ENCODE measurements at regions not wholly inside any gene's neighbourhood (a gene's known extent, or its start where the extent isn't known, plus 50 kb on each side); places are given as distances from the start of the nearest gene placed in this dataset.

DNA sequence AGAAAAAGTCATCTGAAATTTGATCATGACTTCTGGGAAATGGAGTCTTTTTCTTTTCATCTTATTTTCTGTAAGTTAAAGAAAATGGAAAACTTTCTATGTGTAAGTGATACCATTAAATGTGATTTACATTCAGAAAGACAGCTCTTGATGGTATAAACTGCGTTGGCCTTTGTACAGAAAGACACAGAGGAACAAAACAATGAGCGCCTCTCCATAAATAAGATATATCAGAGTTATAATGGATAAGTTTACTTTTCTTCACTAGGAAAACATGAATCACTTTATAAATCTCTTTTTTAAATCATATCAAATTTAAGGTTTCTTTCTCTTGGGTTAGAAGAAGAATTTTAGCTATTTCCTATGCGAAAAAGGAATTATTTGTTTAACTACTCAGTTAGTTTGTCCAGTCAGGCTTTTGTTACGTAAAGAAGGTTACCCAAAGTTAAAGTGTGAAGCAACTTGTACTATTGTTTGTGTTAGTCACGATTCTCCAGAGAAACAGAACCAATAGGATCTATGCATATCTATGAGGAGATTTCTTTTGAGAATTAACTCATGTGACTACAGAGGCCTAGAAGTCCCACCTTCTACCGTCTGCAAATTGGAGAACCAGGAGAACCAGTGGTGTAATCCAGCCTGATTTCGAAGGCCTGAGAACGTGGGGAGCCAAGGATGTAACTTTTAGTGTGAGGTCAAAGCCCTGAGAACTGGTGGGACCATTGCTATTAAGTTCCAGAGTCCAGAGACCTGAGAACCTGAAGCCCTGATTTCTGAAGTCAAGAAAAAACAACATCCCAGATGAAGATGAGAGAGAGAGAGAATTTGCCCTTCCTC is 295.4 kb upstream of the KCNJ16 start:
- DNase-seq, result no peak

DNA sequence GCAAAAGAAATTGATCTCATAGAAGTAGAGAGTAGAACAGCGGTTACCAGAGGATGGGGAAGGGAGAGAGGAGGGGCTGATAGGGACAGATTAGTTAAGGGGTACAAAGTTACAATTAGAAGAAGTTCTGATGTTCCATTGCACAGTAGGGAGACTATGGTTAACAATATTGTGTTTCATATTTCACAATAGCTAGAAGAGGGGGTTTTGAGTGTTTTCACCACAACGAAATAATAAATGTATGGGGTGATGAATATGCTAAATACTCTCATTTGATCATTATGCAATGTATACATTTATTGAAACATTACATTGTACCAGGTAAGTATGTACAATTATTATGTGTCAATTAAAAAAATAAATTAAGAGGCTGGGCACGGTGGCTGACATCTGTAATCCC is 291.2 kb upstream of the KCNJ16 start:
- no peak for DNase-seq

DNA sequence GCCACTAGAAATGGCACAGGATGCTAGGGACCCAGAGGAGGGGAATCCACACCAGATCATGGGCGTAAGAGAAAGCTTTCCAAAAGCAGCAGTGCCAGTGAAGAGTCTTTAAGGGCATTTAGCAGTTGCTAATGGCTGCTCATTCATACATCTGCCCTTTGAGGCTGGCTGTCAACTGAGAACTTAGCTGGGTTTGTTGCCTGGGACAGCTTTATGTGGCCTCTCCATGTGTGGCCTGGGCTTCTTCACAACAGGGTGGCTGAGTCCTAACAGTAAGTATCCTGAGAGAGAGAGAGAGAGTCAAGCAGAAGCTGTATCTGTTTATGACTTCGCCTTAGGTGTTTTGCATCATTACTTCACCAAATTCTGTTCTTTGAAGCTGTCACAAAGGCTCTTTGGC is 286.1 kb upstream of the KCNJ16 start:
- DNase-seq, result no peak

DNA sequence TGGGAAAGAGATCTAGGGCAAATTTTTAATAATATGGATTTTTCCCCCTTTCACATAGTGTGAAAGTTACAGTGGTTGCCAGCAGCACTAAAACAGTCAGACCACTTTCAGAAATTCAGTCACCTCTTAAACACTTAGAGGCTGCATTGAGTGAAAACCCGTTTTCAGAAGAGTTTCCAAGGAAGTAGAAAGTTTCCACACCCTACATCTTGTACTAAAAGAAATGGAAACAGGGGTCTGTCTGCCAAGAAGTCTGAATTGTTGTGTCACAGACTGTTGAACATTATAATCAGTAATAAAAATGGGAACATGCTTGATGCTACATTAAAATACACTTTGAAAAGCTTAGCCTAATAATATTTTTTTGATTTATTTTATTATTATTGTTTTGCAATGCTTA is 278.9 kb upstream of the KCNJ16 start:
- DNase-seq, result no peak

DNA sequence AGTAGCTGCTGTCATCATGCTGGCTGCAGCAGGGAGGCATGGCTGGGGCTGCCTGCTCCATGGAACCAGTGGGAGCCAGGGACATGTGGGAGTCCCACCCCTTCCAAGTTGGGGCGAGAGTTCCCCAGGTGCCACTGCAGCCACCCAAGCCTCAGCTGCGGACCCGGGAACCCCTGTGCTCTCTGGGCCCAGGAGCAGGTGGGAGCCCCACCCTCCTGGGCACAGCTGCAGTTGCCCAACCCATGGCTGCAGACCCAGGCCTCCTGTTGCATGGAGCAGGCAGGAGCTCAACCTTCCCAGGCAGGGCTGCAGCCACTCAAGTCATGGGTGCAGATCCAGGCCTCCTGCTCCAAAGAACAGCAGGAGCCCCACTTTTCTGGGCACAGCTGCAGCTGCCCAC is 274.2 kb upstream of the KCNJ16 start:
- DNase-seq, result no peak

DNA sequence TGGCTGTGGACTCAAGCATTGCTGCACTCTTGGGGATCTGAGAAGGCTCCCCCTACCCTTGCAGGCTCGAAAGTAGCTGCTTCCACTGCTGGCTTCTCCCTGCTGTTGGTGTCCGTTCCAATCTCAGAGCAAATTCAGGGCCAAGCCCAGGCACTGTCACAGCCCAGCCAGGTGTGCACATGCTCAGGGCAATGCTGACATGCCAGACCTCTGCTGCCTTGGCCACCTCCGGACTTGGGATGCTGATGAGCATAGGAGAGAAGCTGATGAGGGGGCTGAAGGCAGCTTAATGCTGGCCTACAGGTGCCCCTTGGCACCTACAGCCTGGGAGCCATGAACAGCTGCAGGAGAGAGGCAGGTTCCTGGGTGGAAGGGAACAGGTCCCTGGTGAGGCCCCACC is 273.7 kb upstream of the KCNJ16 start:
- DNase-seq, result no peak

DNA sequence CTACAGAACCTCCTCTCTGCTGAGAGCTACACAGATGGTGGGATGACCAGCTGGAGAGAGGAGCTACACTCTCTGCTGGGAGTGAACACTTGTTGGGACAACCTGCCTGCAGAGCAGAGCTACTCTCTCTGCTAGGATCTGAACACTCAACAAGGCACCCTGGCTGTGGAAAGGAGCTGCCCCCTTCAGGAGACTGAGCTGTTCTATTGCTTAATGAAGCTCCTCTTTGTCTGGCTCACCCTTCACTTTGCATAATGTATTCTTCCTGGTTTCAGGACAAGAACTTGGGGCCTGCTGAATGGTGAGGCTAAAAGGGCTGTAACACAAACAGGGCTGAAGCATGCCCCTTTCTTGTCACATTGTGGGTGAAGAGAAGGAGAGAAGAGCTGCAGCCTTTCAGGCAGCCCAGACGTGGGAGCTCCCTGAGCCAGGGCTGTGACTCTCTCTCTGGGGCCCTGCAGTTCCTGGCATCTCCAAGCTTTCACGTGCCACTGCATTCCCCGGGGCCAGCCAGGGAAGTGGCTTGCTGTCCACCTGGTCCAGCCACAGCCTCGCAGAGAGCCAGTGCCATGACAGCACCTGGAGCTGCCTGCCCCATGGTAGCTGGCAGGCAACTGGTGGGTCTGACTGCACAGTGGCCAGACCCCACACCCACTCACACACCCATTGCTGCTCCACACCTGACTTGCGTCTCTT is 272.8 kb upstream of the KCNJ16 start:
- no peak for DNase-seq

DNA sequence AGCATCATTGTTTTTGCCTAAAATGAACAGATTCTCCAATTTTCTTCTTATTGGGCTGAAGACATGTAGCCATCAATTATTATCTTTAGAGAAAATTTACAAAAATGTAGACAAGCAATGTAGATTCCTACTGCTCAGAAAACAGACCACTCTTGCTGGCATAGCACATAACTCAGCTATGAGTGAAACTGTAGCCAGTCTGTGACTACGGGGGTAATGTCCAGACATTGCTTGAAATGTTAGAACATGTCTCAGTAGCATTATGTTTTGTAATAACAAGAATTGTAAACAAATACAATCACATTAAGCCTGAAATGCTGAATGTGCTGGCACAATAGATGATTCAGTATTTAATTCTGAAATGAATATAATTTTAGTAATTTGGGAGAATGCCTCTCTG is 265.7 kb upstream of the KCNJ16 start:
- peak; percentile 14 for DNase-seq

DNA sequence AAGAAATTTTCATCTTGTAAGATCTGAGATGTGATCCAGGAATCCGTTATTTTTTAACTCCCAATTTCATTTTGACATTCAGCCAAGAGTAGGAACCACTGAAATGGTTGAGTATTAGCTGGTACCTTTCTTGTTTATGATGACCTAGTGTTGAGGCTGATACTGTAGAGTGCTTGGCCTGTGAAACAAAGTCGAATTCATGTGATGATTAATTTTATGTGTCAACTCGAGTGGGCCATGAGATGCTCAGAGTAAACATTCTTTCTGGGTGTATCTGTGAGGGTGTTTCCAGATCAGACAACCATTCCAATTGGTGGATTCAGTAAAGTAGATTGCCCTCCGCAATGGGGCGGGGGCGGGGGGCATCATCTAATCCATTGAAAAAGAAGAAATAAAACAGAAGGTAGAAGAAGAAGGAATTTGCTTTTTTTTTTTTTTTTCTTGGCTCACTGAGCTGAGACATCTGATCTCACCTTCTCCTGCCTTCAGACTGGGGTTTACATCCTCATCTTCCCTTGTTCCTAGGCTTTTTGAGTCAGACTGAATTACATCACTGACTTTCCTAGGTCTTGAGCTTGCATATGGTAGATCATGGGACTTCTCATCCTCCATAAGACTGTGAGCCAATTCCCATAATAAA is 264.6 kb upstream of the KCNJ16 start:
- DNase-seq, result peak; percentile 96

DNA sequence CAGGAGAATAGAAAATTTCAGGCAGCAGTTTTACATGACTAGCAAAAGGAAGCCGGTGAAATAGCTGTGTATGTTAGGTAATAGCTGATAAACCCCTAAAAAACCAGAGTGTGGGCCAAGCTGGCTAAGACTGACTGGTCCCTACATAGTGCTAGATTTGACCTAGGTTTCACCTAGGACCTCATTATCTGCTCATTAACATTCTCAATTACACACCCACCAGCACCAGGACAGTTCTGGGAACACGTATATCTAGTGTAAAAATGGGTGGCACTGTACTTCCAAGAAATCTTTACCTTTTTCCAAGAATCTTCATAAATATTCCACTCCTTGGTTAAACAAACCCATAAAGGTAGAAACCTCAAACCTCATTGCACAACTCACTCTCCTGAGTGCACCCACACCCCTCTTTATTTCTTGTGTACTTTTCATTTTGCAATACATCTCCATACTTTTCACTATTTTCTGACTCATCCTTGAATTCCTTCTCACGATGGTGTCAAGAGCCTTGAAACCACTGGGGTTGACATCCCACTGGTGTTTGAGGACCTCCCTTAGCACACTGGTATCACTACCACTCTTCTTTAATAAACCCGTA is 262.7 kb upstream of the KCNJ16 start:
- DNase-seq, result no peak

DNA sequence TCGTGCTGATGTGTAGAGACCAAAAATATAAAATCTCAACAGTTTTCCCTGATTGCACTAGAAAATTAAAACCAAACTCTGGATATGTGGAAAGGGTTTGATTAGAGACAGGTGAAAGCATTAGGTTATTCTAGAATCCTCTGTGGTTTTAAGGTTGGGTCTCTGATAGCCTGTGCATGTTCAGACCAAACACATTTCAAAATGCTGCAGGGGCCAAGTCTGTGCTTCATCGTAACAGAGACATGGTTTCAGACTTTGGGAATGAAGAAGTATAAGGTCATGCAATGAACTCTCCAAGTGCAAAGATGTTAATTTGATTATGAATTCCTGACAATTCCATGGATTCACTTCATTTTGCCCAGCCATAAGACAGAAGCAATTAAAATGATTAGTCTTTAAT is 261.0 kb upstream of the KCNJ16 start:
- no peak for DNase-seq

DNA sequence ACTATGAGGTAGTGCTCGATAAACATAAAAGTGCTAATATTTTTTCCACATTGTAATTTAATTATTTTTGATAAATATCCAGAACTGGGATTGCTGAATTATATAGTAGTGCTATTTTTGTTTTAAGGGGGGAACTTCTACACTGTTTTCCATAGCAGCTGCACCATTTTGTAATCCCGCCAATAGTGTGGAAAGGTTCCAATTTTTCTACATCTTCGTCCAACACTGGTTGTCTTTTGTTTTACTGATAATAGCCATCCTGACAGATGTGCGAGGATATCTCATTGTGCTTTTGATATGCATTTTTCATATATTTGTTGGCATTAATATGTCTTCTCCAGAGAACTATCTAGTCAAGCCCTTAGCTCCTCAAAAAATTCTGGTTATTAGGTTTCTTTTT is 259.6 kb upstream of the KCNJ16 start:
- DNase-seq, result no peak

DNA sequence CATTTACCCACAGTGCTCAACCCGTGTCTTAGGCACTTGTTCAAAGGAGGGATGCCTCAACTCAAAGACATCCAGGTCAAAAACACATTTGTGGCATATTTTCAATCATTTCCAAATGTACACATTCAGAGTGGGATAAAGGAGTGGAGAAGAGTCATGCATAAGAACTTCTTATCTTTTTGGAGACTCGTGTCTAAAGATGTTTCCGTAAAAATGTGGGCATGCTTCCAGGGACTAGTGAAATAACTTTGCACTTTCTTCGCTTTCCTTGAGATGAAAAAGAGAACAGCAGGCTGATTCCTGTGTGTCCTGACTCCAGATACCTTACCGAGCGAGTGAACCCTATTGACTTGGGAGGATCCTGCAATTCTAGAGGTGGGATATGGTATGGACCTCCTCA is 256.6 kb upstream of the KCNJ16 start:
- DNase-seq, result no peak

DNA sequence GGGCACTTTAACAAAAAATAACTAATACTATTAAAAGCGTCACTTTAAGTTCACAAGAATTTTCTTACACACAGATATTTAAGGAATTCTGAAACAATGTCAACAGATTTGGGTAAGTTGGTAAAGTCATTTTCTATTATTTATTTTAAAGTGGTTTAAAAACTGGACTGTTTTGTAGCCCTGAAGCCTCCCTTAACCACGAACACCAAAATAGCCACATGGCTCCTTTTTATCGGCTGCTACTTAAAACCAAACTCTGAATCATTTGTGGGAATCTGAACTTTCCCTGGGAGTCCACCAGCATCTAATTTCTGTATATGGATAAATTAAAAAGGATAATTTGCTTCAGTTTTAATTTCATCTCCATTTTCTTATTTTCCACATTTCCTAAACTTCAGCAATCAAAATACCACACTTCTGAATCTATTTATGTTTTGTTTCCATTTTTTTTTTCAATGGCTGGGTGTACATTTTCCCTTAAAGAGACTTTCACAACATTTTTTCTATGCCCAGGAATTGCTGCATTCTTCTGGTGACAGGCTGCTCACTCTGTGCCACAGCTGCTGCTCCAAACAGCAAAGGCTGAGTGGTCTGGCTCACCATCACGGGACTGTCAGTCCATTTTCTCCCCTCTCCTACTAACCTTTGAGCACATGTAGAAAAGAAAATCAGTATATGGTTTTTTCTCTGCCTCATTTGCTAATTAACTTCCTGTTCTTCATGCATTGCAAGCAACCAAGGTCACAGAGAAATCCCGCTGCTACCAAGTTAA is 255.5 kb upstream of the KCNJ16 start:
- DNase-seq, result no peak

DNA sequence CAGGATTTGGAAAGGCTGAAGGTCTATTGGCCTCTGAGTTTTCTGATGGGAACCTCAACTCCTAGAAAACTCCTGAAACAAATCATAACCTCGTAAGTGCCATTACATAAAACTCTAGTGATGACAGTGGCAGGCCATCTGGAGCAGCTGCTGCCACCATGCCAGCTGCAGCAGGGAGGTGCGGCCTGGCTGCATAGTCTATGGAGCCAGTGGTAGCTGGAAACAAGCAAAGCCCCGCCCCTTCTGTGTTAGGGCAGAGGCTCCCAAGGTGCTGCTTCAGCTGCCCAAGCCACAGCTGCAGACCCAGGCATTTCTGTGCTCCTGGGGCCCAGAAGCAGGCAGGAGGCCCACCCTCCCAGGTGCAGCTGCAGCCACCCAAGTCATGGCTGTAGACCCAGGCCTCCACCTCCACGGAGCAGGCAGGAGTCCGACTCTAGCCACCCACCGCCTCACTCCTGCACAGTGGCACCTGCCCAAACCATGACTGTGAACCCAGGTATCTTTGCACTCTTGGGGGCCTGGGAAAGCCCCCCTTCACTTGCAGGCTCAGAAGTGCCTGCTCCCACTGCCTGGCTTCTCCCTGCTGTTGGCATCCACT is 254.1 kb upstream of the KCNJ16 start:
- no peak for DNase-seq

DNA sequence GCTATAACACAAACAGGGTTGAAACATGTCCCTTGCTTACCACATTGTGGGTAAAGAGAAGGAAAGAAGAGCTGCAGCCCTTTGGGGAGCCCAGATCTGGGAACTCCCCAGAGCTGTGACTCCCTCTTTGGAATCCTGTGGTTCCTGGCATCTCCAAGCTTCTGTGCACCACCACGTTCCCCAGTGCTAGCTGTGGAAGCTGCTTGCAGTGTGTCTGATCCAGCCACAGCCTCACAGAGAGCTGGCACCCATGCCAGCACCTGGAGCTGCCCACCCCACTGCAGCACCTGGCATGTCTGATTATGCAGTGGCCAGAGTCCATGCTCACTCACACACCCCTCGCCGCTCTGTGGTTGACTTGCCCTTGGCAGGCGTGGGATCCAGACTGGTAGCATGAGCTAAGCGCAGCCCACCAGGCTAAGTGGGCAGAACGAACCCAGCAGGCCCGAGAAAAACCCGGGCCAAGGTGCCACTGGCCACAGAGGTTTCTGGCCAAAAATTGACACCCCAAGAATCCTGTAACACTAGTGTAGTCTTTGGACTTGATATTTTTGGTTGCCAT is 252.6 kb upstream of the KCNJ16 start:
- no peak for DNase-seq

DNA sequence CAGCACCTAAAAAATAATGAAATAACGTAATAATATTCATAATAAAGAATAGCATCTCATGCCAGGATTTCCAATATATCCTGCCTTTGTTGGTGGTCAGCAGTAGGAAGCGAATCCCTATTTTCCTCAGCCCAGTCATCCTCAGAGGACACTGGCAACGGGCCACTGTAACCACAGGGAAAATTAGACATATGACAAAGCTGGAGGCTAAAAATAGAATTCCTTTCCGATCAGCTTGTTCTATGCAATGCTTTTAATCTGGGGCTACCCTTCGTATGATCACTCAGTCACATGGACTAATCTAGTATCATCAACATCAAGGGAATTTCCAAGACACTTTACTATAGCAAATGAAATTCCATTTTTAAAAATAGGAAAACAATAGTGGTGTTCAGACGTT is 246.9 kb upstream of the KCNJ16 start:
- DNase-seq, result no peak

DNA sequence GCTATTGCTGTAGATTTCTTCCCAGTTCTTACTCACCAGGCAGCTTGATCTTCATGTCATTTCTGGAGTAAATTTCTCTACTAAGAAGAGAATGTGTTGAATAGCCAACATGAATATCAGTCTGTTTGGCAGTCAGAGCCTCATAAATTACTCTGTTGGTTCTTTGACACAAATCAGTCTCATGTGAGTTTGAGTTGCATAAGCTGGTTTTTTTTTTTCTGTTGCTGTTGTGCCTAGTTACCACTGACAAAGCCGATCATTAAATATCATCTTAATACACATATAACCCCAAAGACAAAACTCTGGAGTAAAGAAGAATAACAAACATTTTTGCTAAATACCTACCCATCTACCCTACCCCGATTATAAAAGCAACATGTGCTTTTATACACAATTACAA is 240.5 kb upstream of the KCNJ16 start:
- DNase-seq, result no peak

DNA sequence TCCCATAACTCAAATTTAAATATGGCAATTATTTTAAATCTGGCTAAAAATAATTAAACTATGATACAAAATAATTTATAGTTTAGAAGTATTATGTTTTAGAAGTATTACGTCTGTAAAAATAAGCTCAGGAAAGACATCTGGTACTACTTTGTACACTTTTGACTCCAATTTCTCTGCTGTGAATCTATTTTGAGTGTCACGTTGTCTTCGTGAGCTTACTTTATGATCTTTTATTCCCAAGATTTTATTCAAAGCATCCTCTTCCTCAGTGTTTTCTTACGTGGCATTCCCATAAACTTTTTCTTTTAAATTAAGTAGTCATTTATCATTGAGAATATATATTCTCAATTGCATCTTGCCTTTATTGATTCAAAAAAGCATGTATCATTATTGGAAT is 223.3 kb upstream of the KCNJ16 start:
- no peak for DNase-seq

DNA sequence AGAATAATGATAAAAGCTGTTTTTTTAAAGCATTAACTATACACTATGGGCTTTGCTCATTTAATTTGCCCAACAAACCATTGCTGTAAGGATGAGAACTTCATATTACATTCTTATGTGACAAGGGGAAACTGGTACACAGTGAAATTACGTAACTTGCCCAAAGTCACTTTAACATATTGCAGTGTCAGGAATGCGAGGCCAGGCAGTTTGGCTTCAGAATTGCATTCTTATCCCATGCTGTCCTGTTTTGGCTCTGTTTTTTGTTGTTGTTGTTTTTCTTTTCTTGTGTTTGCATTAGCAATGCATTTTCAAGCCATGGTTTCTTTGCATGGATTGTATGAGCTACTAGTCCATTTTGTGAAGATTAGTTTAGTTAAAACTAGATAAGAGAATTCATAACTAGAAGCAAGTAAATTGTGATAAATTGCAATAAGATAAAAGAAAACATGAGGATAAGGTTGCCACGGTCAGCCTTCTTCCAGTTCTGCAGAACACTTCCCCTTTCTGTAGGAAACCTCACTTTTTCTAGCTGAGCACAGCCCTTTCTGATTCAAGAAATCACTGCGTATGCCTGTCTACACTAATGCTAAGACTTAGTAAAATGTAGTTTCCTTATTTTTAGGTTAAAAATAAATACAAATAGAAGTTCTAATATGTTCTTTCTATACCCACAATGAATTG is 221.3 kb upstream of the KCNJ16 start:
- DNase-seq, result no peak

DNA sequence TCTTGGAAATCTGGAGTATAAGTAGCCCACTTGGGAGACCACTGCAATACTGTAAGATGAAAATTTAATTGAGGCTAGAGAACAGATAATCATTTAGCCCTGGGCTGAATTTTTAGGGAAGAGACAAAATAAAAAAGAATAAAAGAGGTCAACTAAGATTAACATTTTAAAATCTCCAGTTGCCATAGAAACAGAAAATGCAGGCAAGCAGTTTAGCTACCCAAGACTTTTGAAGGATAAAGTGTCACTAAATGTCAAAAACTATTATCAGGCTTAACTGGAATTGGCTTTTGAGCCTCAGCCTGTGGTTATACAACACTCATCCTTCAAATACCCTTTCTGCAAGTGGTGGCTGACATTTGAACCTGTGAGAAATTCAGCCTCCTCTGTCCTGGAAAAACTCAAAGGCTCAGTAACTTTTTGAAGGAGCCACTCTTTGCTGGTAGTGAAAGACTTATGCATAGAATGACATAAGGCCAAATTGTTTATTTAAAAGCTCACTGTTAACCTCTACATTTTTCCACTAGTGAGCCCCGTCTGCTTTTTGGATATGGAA is 220.7 kb upstream of the KCNJ16 start:
- no peak for DNase-seq

Measured in kidney glomerular epithelial cell (primary cell).